ENCODE measurements at regions not wholly inside any gene's neighbourhood (a gene's known extent, or its start where the extent isn't known, plus 50 kb on each side); places are given as distances from the start of the nearest gene placed in this dataset.
"Not testable (repeated sequence)": the region's sequence is repeated elsewhere in the genome, so short reads cannot be mapped to it uniquely, and the experiment has no call there.

GRCh38 chr2:89784960-89785359 is 1093.5 kb downstream of the RPIA start (continued):
- TF ChIP-seq, protein P1, sequence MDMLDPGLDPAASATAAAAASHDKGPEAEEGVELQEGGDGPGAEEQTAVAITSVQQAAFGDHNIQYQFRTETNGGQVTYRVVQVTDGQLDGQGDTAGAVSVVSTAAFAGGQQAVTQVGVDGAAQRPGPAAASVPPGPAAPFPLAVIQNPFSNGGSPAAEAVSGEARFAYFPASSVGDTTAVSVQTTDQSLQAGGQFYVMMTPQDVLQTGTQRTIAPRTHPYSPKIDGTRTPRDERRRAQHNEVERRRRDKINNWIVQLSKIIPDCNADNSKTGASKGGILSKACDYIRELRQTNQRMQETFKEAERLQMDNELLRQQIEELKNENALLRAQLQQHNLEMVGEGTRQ (IDR thresholded peaks at IDR 0.05; ENCODE audit: borderline replicate concordance, low read depth, low read length): no peak
- no peak for TF ChIP-seq IKZF2 (IDR thresholded peaks at IDR 0.05)
- TF ChIP-seq MYB (IDR thresholded peaks at IDR 0.05; ENCODE audit: borderline replicate concordance, low read depth, low read length): no peak
- TF ChIP-seq RCOR1 (conservative IDR thresholded peaks at IDR 0.05; ENCODE audit: low read depth, low read length): no peak
- TF ChIP-seq ZNF384 (IDR thresholded peaks at IDR 0.05; ENCODE audit: borderline replicate concordance, low read depth, low read length): no peak

- RAD21 ChIA-PET (ENCODE audit: unreplicated experiment); FAIRE-seq; H3K9ac ChIP-seq (ENCODE audit: control insufficient read depth, insufficient read depth, low read length); BruUV-seq (replicated peaks); H3K27ac ChIP-seq (ENCODE audit: control insufficient read depth, insufficient read depth); H3K36me3 ChIP-seq (ENCODE audit: control insufficient read depth in 2 of 2, insufficient read depth in 2 of 2, low read length in 1 of 2); H2AFZ ChIP-seq (ENCODE audit: control insufficient read depth, low read depth, low read length); H3K9me3 ChIP-seq (replicated peaks; ENCODE audit: control insufficient read depth, insufficient read depth, low read length); H3K4me3 ChIP-seq; H3K4me1 ChIP-seq (ENCODE audit: control insufficient read depth, insufficient read depth, low read length); DNase-seq (ENCODE audit: low read depth, low spot score); H3K79me2 ChIP-seq (ENCODE audit: control insufficient read depth, insufficient read depth, low read length); POLR2A ChIA-PET; ATAC-seq; in situ Hi-C loops (cut with MboI); H3K27me3 ChIP-seq (replicated peaks in 1 of 2; ENCODE audit: control insufficient read depth in 2 of 2, insufficient read depth in 2 of 2, low read length in 1 of 2); CTCF ChIA-PET; SMC1A ChIA-PET (ENCODE audit: uncharacterized antibody, unreplicated experiment); H3K4me2 ChIP-seq (ENCODE audit: control insufficient read depth, insufficient read depth); H4K20me1 ChIP-seq (ENCODE audit: control insufficient read depth, insufficient read depth); intact Hi-C loops (cut with micrococcal nuclease; ENCODE audit: unreplicated experiment): not testable (repeated sequence)
- 56% methylated on average over 15 of the region's 15 CpGs for WGBS (ENCODE audit: insufficient coverage, insufficient replicate concordance, low lambda C conversion rate, missing lambda C conversion rate)
Observed at GRCh38 chr2:89785528-89785927, 1094.1 kb downstream of the RPIA start.

- BruUV-seq (replicated peaks); CTCF ChIA-PET; H3K4me1 ChIP-seq (ENCODE audit: control insufficient read depth, insufficient read depth, low read length); FAIRE-seq; H4K20me1 ChIP-seq (ENCODE audit: control insufficient read depth, insufficient read depth); in situ Hi-C loops (cut with MboI); H3K4me2 ChIP-seq (ENCODE audit: control insufficient read depth, insufficient read depth); POLR2A ChIA-PET; H3K27me3 ChIP-seq (replicated peaks in 1 of 2; ENCODE audit: control insufficient read depth in 2 of 2, insufficient read depth in 2 of 2, low read length in 1 of 2); H2AFZ ChIP-seq (ENCODE audit: control insufficient read depth, low read depth, low read length); SMC1A ChIA-PET (ENCODE audit: uncharacterized antibody, unreplicated experiment); H3K9me3 ChIP-seq (replicated peaks; ENCODE audit: control insufficient read depth, insufficient read depth, low read length); intact Hi-C loops (cut with micrococcal nuclease; ENCODE audit: unreplicated experiment); H3K36me3 ChIP-seq (ENCODE audit: control insufficient read depth in 2 of 2, insufficient read depth in 2 of 2, low read length in 1 of 2); H3K27ac ChIP-seq (ENCODE audit: control insufficient read depth, insufficient read depth); H3K79me2 ChIP-seq (ENCODE audit: control insufficient read depth, insufficient read depth, low read length); H3K4me3 ChIP-seq; H3K9ac ChIP-seq (ENCODE audit: control insufficient read depth, insufficient read depth, low read length); ATAC-seq; DNase-seq (ENCODE audit: low read depth, low spot score); RAD21 ChIA-PET (ENCODE audit: unreplicated experiment): not testable (repeated sequence)
- 46% methylated on average over 16 of the region's 16 CpGs for WGBS (ENCODE audit: insufficient coverage, insufficient replicate concordance, low lambda C conversion rate, missing lambda C conversion rate)
Observed at GRCh38 chr2:89786642-89787041, 1095.2 kb downstream of the RPIA start.

- H3K36me3 ChIP-seq (ENCODE audit: control insufficient read depth in 2 of 2, insufficient read depth in 2 of 2, low read length in 1 of 2); CTCF ChIA-PET; H3K27me3 ChIP-seq (replicated peaks in 1 of 2; ENCODE audit: control insufficient read depth in 2 of 2, insufficient read depth in 2 of 2, low read length in 1 of 2); intact Hi-C loops (cut with micrococcal nuclease; ENCODE audit: unreplicated experiment); H3K4me2 ChIP-seq (ENCODE audit: control insufficient read depth, insufficient read depth); H3K9ac ChIP-seq (ENCODE audit: control insufficient read depth, insufficient read depth, low read length); H3K27ac ChIP-seq (ENCODE audit: control insufficient read depth, insufficient read depth); SMC1A ChIA-PET (ENCODE audit: uncharacterized antibody, unreplicated experiment); H3K4me3 ChIP-seq; RAD21 ChIA-PET (ENCODE audit: unreplicated experiment); H4K20me1 ChIP-seq (ENCODE audit: control insufficient read depth, insufficient read depth); POLR2A ChIA-PET; H3K79me2 ChIP-seq (ENCODE audit: control insufficient read depth, insufficient read depth, low read length); DNase-seq (ENCODE audit: low read depth, low spot score); FAIRE-seq; BruUV-seq (replicated peaks); H2AFZ ChIP-seq (ENCODE audit: control insufficient read depth, low read depth, low read length); H3K9me3 ChIP-seq (replicated peaks; ENCODE audit: control insufficient read depth, insufficient read depth, low read length); ATAC-seq; H3K4me1 ChIP-seq (ENCODE audit: control insufficient read depth, insufficient read depth, low read length); in situ Hi-C loops (cut with MboI): not testable (repeated sequence)
- 59% methylated on average over 17 of the region's 17 CpGs for WGBS (ENCODE audit: insufficient coverage, insufficient replicate concordance, low lambda C conversion rate, missing lambda C conversion rate)
Observed at GRCh38 chr2:89795530-89795929, 1104.1 kb downstream of the RPIA start.

Data from GM12878 (cell line).